HT-29 (cell line): ENCODE measurements at regions not wholly inside any gene's neighbourhood (a gene's known extent, or its start where the extent isn't known, plus 50 kb on each side); places are given as distances from the start of the nearest gene placed in this dataset.
"Not testable (repeated sequence)": the region's sequence is repeated elsewhere in the genome, so short reads cannot be mapped to it uniquely, and the experiment has no call there.

Experiments used
- DNase-seq: peaks from one replicate; pipeline ENCODE4 v3.0.0-alpha.2; 2015; ENCODE audit warnings: low spot score

GRCh38 chr7:32681174-32681518 lies 185.9 kb downstream of the AVL9 start:
- no peak for DNase-seq

- DNase-seq: peak; percentile 96
Observed at GRCh38 chr7:32680259-32681173, 185.2 kb downstream of the AVL9 start.

DNA sequence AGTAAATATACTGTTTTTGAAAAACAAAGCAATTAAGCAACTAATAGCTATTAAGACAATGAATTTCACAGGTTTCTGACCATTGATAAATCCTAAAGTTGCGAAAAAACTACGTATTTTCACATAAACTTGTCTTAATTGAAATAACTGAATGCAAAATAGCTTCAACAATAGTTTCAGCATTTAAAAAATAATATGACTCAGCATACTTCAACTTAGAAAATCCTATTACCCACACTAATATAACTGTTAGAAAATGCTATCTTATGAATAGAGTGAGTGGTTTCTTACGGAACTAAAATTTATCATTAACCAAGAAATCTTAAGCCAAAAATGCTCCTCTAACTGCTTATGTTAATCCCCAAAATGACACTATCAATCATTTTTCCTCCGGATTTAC lies 183.9 kb downstream of the AVL9 start:
- DNase-seq: no peak

- DNase-seq: no peak
Observed at GRCh38 chr7:32677593-32677992, 182.3 kb downstream of the AVL9 start.

GRCh38 chr7:32676249-32676941 lies 181.1 kb downstream of the AVL9 start:
- no peak for DNase-seq

- no peak for DNase-seq
Observed at GRCh38 chr7:32673275-32673983, 178.1 kb downstream of the AVL9 start.

- peak; percentile 94 for DNase-seq
Observed at GRCh38 chr7:32670110-32671025, 175.1 kb downstream of the AVL9 start.

DNA sequence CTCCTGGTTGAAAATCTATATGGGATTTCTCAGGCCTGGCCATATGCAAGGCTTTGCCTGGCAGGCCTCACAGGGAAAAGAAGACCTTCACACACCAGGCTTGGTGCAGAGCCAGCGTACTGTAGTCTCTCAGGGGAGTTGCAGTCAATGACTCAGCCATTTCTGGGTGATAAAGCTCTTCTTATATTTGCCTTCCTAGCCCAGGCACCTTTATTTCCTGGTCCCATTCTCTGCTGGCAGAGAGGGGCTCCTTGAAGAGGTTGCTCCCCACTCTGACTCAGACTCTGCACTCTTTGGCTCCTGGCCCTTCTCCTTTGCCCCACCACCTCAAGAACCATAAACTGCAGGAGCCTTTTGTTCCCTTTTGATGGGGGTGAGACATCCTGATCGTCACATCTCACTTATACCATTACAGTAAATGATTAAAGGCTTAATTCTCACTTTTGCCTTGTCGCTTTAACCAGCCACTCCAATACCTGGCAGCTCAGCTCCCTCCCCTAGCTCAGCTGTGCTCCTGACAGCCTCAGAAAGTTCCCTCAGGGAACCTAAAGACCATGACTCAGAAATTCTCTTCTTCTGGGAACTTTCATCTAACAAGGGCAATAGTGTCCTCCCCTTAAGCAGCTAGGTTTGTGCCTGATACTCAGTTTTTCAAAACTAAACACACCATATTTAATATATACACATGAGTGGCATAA lies 174.0 kb downstream of the AVL9 start:
- peak; percentile 96 for DNase-seq

GRCh38 chr7:32668387-32669097 lies 173.3 kb downstream of the AVL9 start:
- not testable (repeated sequence) for DNase-seq

- DNase-seq: not testable (repeated sequence)
Observed at GRCh38 chr7:32667586-32667985, 172.3 kb downstream of the AVL9 start.

GRCh38 chr7:32663805-32664211 lies 168.5 kb downstream of the AVL9 start:
- not testable (repeated sequence) for DNase-seq

- DNase-seq: not testable (repeated sequence)
Observed at GRCh38 chr7:32662509-32662908, 167.2 kb downstream of the AVL9 start.

DNA sequence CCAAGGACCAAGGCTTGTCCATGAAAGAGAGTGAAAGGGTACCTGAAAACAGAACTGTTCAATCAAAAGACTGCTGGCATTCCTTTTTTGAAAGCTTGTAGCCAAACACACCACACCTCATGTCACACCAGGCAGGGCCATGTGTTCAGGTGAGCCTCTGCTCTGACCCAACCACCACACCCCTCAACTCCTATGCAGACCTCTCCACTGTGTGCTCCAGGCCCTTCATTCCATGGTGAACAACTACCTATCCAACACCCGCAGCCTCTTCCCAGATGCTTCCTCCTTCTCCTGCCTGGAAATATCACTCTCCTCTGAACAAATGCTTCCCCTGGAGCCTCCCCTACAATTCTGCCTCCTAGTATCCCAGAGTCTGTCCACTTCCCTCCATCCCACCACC lies 166.6 kb downstream of the AVL9 start:
- no peak for DNase-seq

GRCh38 chr7:32661501-32661900 lies 166.2 kb downstream of the AVL9 start:
- no peak for DNase-seq

DNA sequence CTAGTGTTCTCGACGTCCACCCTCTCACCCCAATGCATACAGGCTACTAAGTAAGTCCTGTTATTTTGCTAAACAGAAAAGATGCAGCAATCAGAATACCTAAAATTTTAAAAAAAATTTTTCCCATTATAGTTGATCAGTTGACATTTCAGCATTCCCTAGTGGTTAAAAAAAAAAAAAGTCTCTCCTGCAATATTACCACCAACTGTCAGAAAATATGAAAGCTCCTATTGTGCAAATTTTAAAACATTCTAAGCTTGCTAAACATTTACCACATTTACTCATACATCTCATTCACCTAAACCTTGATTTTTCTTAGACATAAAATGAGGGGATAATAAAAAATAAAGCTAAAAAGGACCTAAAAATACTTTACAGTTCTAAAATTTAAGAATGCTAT lies 165.6 kb downstream of the AVL9 start:
- no peak for DNase-seq

DNA sequence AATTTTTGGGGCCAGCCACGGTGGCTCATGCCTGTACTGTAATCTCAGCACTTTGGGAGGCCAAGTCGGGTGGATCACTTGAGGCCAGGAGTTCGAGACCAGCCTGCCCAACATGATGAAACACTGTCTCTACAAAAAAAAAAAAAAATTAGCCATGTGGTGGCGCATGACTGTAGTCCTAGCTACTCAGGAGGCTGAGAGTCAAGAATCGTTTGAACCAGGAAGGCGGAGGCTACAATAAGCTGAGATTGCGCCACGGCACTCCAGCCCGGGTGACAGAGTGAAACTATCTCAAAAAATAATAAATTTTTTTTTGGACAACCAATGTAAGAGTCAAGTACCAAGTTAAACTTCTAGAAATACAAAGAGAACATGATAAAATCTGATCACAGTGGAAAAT lies 164.6 kb downstream of the AVL9 start:
- DNase-seq: no peak

DNA sequence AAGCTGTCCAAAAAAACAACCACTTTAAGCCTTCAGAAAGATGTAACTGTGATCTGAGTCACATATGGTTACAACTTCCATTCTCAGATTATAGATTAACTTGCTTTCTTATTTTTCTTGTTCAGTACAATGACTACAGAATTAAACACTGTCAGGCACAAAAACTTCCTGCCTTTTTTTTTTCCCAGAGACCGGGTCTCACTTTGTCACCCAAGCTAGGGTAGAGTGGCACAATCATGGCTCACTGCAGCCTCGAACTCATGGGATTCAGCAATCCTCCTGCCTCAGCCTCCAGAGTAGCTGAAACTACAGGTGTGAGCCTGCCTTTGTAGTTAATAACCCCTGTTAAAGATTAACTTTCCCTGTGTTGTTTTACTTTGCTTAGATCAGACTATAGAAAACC lies 163.2 kb downstream of the AVL9 start:
- DNase-seq: no peak

DNA sequence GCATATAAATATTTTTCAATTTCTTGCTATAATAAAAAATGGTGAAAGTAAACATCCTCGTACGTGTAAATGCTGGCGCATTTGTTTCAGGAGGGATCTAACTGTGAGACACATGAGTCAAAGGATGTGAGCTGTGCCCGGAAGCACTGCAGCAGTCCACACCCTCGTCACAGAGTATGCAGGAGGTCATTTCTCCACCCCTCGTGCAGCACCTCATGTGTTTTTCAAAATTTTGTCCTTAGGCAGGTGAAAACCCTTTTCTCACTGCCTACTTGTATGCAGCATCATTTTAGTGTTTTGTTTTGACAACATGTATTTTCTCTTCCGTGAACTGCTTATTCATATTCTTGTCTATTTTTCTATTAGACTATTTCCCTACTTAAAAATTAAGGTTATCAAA lies 162.7 kb downstream of the AVL9 start:
- DNase-seq: peak; percentile 76

GRCh38 chr7:32654549-32654948 lies 159.3 kb downstream of the AVL9 start:
- DNase-seq: not testable (repeated sequence)

GRCh38 chr7:32650356-32650755 lies 155.1 kb downstream of the AVL9 start:
- not testable (repeated sequence) for DNase-seq
